Activated naive CD8-positive, alpha-beta T cell treated with anti-CD3 and anti-CD28 coated beads, Interleukin-2, amount 50 U/mL, for 24 hours (primary cell): ENCODE measurements at regions not wholly inside any gene's neighbourhood (a gene's known extent, or its start where the extent isn't known, plus 50 kb on each side); places are given as distances from the start of the nearest gene placed in this dataset.

ENCODE experiments used
- ATAC-seq: fragments of 150-1000 bp; cut with Tn5 transposase; one replicate; pipeline ENCODE4 v1.10.0; 2021
- DNase-seq: peaks from one replicate; pipeline ENCODE4 v3.0.0; 2021
- H3K27ac Mint-ChIP-seq: one replicate; pipeline ENCODE4 v1.8.0; 2021; ENCODE audit warnings: mild to moderate bottlenecking, mixed read lengths
- H3K27me3 Mint-ChIP-seq: one replicate; pipeline ENCODE4 v1.8.0; 2021; ENCODE audit warnings: mixed read lengths
- H3K36me3 Mint-ChIP-seq: one replicate; pipeline ENCODE4 v1.8.0; 2021; ENCODE audit warnings: low read depth, mixed read lengths
- H3K4me1 Mint-ChIP-seq: one replicate; pipeline ENCODE4 v1.8.0; 2021; ENCODE audit warnings: mixed read lengths
- H3K4me3 Mint-ChIP-seq: one replicate; pipeline ENCODE4 v1.8.0; 2021; ENCODE audit warnings: mild to moderate bottlenecking, moderate library complexity, mixed read lengths
- H3K9me3 Mint-ChIP-seq: one replicate; pipeline ENCODE4 v1.8.0; 2021; ENCODE audit warnings: mixed read lengths

- no peak overlapping the region for H3K4me3 Mint-ChIP-seq
- H3K4me1 Mint-ChIP-seq: no peaks in the 10 kb centered on the region
- peaks cover 19% of the 10 kb centered on the region for H3K27me3 Mint-ChIP-seq
- DNase-seq: no peak
- H3K9me3 Mint-ChIP-seq: no peaks in the 10 kb centered on the region
- no peak overlapping the region for H3K27ac Mint-ChIP-seq
- ATAC-seq: no peak
- H3K36me3 Mint-ChIP-seq: no peaks in the 10 kb centered on the region
These were observed 415.7 kb downstream of the PTPRU start for GRCh38 chr1:29651684-29652665.

GRCh38 chr1:29651246-29651645 lies 414.9 kb downstream of the PTPRU start:
- H3K9me3 Mint-ChIP-seq: no peaks in the 10 kb centered on the region
- no peak for ATAC-seq
- no peak overlapping the region for H3K27ac Mint-ChIP-seq
- DNase-seq: no peak
- no peaks in the 10 kb centered on the region for H3K36me3 Mint-ChIP-seq
- no peak overlapping the region for H3K4me3 Mint-ChIP-seq
- H3K4me1 Mint-ChIP-seq: no peaks in the 10 kb centered on the region
- H3K27me3 Mint-ChIP-seq: peaks cover 14% of the 10 kb centered on the region

GRCh38 chr1:29650476-29650875 lies 414.2 kb downstream of the PTPRU start:
- H3K9me3 Mint-ChIP-seq: no peaks in the 10 kb centered on the region
- ATAC-seq (no peak), DNase-seq (no peak)
- H3K27me3 Mint-ChIP-seq: peaks cover 10% of the 10 kb centered on the region
- no peaks in the 10 kb centered on the region for H3K36me3 Mint-ChIP-seq
- no peak overlapping the region for H3K4me3 Mint-ChIP-seq
- no peak overlapping the region for H3K27ac Mint-ChIP-seq
- no peaks in the 10 kb centered on the region for H3K4me1 Mint-ChIP-seq

- Mint-ChIP-seq H3K4me1 (no peaks in the 10 kb centered on the region), H3K36me3 (no peaks in the 10 kb centered on the region), H3K9me3 (no peaks in the 10 kb centered on the region), H3K27ac (no peak overlapping the region), H3K27me3 (peaks cover 7% of the 10 kb centered on the region), H3K4me3 (no peak overlapping the region)
- DNase-seq (no peak), ATAC-seq (no peak)
These were observed 413.7 kb downstream of the PTPRU start for GRCh38 chr1:29650041-29650400.

- Mint-ChIP-seq H3K9me3 (no peaks in the 10 kb centered on the region), H3K4me1 (no peaks in the 10 kb centered on the region), H3K27me3 (peaks cover 7% of the 10 kb centered on the region), H3K4me3 (no peak overlapping the region), H3K36me3 (no peaks in the 10 kb centered on the region), H3K27ac (no peak overlapping the region)
- ATAC-seq (no peak), DNase-seq (no peak)
These were observed 413.1 kb downstream of the PTPRU start for GRCh38 chr1:29649189-29650040.

GRCh38 chr1:29648798-29649188 lies 412.5 kb downstream of the PTPRU start:
- Mint-ChIP-seq H3K9me3 (no peaks in the 10 kb centered on the region), H3K4me1 (no peaks in the 10 kb centered on the region), H3K4me3 (no peak overlapping the region), H3K27ac (no peak overlapping the region), H3K27me3 (peaks cover 7% of the 10 kb centered on the region), H3K36me3 (no peaks in the 10 kb centered on the region)
- ATAC-seq (no peak), DNase-seq (no peak)

GRCh38 chr1:29648026-29648425 lies 411.7 kb downstream of the PTPRU start:
- Mint-ChIP-seq H3K4me3 (no peak overlapping the region), H3K27me3 (peaks cover 7% of the 10 kb centered on the region), H3K4me1 (no peaks in the 10 kb centered on the region), H3K9me3 (no peaks in the 10 kb centered on the region), H3K36me3 (no peaks in the 10 kb centered on the region), H3K27ac (no peak overlapping the region)
- DNase-seq: no peak
- ATAC-seq: no peak

- no peak overlapping the region for H3K27ac Mint-ChIP-seq
- H3K36me3 Mint-ChIP-seq: no peaks in the 10 kb centered on the region
- no peak for DNase-seq
These were observed 411.3 kb downstream of the PTPRU start for GRCh38 chr1:29647581-29647980.

GRCh38 chr1:29646161-29646775 lies 409.9 kb downstream of the PTPRU start:
- no peak for DNase-seq
- H3K4me1 Mint-ChIP-seq: no peaks in the 10 kb centered on the region
- H3K27me3 Mint-ChIP-seq: peaks cover 7% of the 10 kb centered on the region
- no peaks in the 10 kb centered on the region for H3K36me3 Mint-ChIP-seq
- no peak overlapping the region for H3K27ac Mint-ChIP-seq
- H3K9me3 Mint-ChIP-seq: no peaks in the 10 kb centered on the region
- no peak for ATAC-seq
- no peak overlapping the region for H3K4me3 Mint-ChIP-seq

More at GRCh38 chr1:29647581-29647980, 411.3 kb downstream of the PTPRU start:
- ATAC-seq: no peak
- Mint-ChIP-seq H3K4me1 (no peaks in the 10 kb centered on the region), H3K27me3 (peaks cover 7% of the 10 kb centered on the region), H3K9me3 (no peaks in the 10 kb centered on the region), H3K4me3 (no peak overlapping the region)

- no peaks in the 10 kb centered on the region for H3K9me3 Mint-ChIP-seq
- no peaks in the 10 kb centered on the region for H3K36me3 Mint-ChIP-seq
- H3K4me3 Mint-ChIP-seq: no peak overlapping the region
- H3K27ac Mint-ChIP-seq: no peak overlapping the region
- ATAC-seq: no peak
- DNase-seq: no peak
- H3K27me3 Mint-ChIP-seq: peaks cover 4% of the 10 kb centered on the region
- H3K4me1 Mint-ChIP-seq: no peaks in the 10 kb centered on the region
These were observed 409.3 kb downstream of the PTPRU start for GRCh38 chr1:29645586-29645985.

- H3K4me3 Mint-ChIP-seq: no peak overlapping the region
- H3K36me3 Mint-ChIP-seq: no peaks in the 10 kb centered on the region
- DNase-seq (no peak), ATAC-seq (no peak)
- H3K27me3 Mint-ChIP-seq: peaks cover 4% of the 10 kb centered on the region
- H3K27ac Mint-ChIP-seq: no peak overlapping the region
- no peaks in the 10 kb centered on the region for H3K4me1 Mint-ChIP-seq
- no peaks in the 10 kb centered on the region for H3K9me3 Mint-ChIP-seq
These were observed 408.5 kb downstream of the PTPRU start for GRCh38 chr1:29644812-29645211.

- Mint-ChIP-seq H3K27me3 (peaks cover 4% of the 10 kb centered on the region), H3K27ac (no peak overlapping the region), H3K9me3 (no peaks in the 10 kb centered on the region), H3K4me1 (no peaks in the 10 kb centered on the region), H3K4me3 (no peak overlapping the region), H3K36me3 (no peaks in the 10 kb centered on the region)
- DNase-seq (no peak), ATAC-seq (no peak)
These were observed 407.6 kb downstream of the PTPRU start for GRCh38 chr1:29643838-29644440.

GRCh38 chr1:29643281-29643680 lies 407.0 kb downstream of the PTPRU start:
- H3K9me3 Mint-ChIP-seq: no peaks in the 10 kb centered on the region
- peaks cover 4% of the 10 kb centered on the region for H3K27me3 Mint-ChIP-seq
- no peaks in the 10 kb centered on the region for H3K4me1 Mint-ChIP-seq
- no peak overlapping the region for H3K27ac Mint-ChIP-seq
- no peak for ATAC-seq
- no peak for DNase-seq
- H3K4me3 Mint-ChIP-seq: no peak overlapping the region
- no peaks in the 10 kb centered on the region for H3K36me3 Mint-ChIP-seq

GRCh38 chr1:29642519-29642918 lies 406.2 kb downstream of the PTPRU start:
- no peak for ATAC-seq

More at GRCh38 chr1:29642519-29642918, 406.2 kb downstream of the PTPRU start:
- Mint-ChIP-seq H3K27me3 (no peaks in the 10 kb centered on the region), H3K36me3 (no peaks in the 10 kb centered on the region), H3K27ac (no peak overlapping the region), H3K9me3 (no peaks in the 10 kb centered on the region), H3K4me1 (no peaks in the 10 kb centered on the region), H3K4me3 (no peak overlapping the region)
- DNase-seq: no peak
